ENCODE measurements at regions not wholly inside any gene's neighbourhood (a gene's known extent, or its start where the extent isn't known, plus 50 kb on each side); places are given as distances from the start of the nearest gene placed in this dataset.
"Not testable (repeated sequence)": the region's sequence is repeated elsewhere in the genome, so short reads cannot be mapped to it uniquely, and the experiment has no call there.

DNA sequence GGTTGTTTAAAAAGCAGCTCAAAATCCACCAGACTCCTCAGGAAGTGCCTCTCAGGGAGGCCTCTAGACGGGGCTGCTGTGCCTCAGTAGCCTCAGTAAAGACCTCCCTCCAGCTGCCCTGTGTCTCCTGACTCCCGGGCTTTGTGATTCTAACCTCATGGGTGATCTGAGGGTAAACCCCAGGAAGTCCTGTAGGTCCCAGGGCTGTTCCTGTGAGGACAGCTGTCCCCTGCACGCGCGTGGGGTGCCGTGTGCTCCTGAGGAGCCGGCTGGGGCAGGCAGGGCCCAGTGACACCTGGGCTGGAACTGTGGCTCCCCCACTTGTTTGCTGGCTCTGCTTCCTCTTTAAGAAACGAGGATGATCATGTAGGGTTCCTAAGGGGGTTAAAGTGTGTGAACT lies 359.9 kb downstream of the BCL2L11 start:
- TF ChIP-seq, protein P1, sequence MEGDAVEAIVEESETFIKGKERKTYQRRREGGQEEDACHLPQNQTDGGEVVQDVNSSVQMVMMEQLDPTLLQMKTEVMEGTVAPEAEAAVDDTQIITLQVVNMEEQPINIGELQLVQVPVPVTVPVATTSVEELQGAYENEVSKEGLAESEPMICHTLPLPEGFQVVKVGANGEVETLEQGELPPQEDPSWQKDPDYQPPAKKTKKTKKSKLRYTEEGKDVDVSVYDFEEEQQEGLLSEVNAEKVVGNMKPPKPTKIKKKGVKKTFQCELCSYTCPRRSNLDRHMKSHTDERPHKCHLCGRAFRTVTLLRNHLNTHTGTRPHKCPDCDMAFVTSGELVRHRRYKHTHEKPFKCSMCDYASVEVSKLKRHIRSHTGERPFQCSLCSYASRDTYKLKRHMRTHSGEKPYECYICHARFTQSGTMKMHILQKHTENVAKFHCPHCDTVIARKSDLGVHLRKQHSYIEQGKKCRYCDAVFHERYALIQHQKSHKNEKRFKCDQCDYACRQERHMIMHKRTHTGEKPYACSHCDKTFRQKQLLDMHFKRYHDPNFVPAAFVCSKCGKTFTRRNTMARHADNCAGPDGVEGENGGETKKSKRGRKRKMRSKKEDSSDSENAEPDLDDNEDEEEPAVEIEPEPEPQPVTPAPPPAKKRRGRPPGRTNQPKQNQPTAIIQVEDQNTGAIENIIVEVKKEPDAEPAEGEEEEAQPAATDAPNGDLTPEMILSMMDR (IDR thresholded peaks at IDR 0.05) = not testable (repeated sequence)
- not testable (repeated sequence) for TF ChIP-seq POLR2A (IDR thresholded peaks at IDR 0.05)

Measured in esophagus squamous epithelium (tissue), 4 donors.